Cardiac fibroblast (primary cell): ENCODE measurements at regions not wholly inside any gene's neighbourhood (a gene's known extent, or its start where the extent isn't known, plus 50 kb on each side); places are given as distances from the start of the nearest gene placed in this dataset.
"Not testable (repeated sequence)": the region's sequence is repeated elsewhere in the genome, so short reads cannot be mapped to it uniquely, and the experiment has no call there.

Source experiments
- DNase-seq, 2 donors: peaks; one replicate each; pipeline versions ENCODE4 v3.0.0 to v3.0.0-alpha.2; 2010; ENCODE audit warnings: low read depth in 2 of 2
- H3K4me3 ChIP-seq, 2 donors: replicated peaks in 1 of 2; 1 replicate in 1 of 2; 2 replicates in 1 of 2; pipeline ENCODE4 v1.5.1; 2011; ENCODE audit warnings: low read depth in 2 of 2, low read length in 2 of 2, mild to moderate bottlenecking in 2 of 2, moderate library complexity in 1 of 2
- CTCF ChIP-seq: IDR thresholded peaks from one replicate; pipeline ENCODE4 v1.5.1; 2011; ENCODE audit warnings: low read depth, mild to moderate bottlenecking, low read length, inconsistent platforms

DNA sequence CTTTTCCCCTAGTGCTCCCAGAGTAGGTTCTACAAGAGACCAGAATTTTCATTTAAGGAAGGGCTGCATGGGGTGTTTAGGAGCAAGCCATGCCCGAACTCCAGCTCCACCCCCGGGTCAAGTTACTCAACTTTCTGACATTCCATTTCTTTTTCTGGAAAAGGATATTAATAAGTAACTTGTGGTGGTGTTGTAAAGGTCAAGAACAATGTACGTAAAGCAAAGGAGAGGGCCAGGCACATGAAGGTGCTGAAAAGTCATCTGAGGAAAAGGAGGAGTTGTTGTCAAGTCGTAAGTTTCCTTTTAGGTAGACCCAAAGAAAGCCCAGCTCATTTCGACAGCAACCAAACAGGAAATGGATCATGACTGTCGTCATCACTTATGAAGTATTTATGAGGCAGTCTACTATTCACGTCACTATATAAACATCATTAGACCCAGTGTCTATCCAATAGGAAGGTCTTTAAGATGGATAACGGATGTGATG, 319.6 kb upstream of the IL12A start:
- peak; percentile 61 to 69 for DNase-seq
- TF ChIP-seq CTCF: no peak
- H3K4me3 ChIP-seq: no peak overlapping the region

DNA sequence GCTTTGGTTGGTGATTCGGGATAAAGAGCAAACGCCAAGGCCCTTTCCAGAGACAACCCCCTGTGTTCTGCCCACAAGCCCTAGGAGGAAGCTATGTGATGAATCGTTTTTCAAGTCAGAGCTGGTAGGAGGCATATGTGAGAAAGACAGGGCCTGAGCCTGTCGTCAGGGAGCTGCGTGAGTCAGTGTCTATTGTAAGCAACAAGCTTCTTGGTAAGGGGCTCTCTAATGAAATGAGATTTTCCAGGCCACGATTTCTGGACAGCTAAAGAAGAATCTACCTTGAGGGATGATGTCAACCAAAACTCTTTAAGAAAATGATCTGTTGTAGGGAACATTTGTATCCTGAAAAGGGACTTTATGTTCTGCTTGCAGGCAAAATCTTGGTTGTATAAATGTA, 318.9 kb upstream of the IL12A start:
- TF ChIP-seq CTCF: no peak
- H3K4me3 ChIP-seq: no peak overlapping the region
- no peak for DNase-seq

DNA sequence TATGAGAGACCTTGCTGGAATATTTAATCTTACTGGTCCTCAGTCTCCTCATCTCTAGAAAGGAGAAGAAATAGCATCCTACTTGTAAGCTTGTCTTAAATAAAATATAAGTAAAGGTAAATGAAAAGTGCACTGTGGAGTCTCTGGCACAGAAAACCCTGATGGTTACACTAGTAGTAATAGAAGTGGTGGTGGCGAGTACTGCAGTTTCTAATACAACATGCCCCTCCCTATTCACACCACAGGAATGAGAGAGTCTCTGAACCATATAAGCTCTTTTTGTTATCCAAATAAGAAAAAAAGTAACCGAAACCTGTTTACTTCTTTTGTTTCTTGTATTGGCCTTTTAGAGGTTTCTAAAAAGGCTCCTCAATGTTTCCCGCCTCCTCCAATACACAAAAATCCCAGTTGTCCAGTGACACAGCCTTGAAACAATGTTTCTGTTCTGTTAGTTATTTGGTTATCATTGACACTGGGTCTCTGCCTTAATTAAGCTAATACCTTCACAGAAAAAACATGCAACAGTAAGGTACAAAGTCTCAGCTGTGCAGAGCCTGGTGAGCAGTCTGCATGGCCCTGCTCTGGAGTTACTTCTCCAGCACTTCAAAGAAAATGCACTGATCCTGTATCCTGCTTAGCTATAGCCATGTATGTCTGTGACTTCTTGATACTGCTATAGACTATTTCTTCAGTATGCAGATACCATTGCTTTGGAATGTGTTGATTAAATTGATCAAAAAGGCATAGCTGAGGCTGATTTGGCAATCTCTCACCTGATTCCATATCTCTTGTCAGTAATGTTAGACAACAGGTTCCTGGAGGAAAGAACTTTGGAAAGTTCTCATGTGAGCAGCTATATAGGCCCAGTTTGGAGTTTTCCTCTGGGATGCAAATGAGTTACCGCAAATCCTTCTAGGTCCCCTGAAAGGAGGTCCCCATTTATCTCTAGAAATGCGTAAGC, 315.6 kb upstream of the IL12A start:
- DNase-seq: no peak
- TF ChIP-seq CTCF: no peak
- no peak overlapping the region for H3K4me3 ChIP-seq

- TF ChIP-seq CTCF: no peak
- DNase-seq: no peak
Observed at GRCh38 chr3:159674583-159674982, 314.1 kb upstream of the IL12A start.

GRCh38 chr3:159675285-159675684, 313.4 kb upstream of the IL12A start:
- no peak for TF ChIP-seq CTCF
- H3K4me3 ChIP-seq: no peak overlapping the region
- no peak for DNase-seq

More at GRCh38 chr3:159674583-159674982, 314.1 kb upstream of the IL12A start:
- no peak overlapping the region for H3K4me3 ChIP-seq

DNA sequence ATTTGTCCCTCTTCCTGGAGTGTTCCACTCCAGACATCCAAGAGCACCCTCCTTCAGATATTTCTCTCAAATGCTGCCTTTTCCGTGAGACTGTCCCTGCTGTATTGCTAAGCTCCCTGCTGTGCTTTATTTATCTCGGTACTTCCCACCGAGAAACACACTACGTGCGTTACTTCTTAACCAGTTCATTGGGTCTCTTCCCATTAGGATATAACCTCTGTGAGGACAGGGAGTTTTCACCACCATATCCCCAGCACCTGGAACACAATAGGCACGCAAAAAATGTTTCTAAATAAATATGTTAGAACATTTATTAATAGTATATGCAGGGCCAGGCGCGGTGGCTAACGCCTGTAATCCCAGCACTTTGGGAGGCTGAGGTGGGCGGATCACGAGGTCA, 308.7 kb upstream of the IL12A start:
- no peak for DNase-seq
- no peak overlapping the region for H3K4me3 ChIP-seq
- no peak for TF ChIP-seq CTCF

- not testable (repeated sequence) for H3K4me3 ChIP-seq, DNase-seq
Observed at GRCh38 chr3:159681717-159682116, 306.9 kb upstream of the IL12A start.
